HL-60 (cell line): ENCODE measurements at regions not wholly inside any gene's neighbourhood (a gene's known extent, or its start where the extent isn't known, plus 50 kb on each side); places are given as distances from the start of the nearest gene placed in this dataset.
"Not testable (repeated sequence)": the region's sequence is repeated elsewhere in the genome, so short reads cannot be mapped to it uniquely, and the experiment has no call there.

Experiments used
- DNase-seq, 2 experiments: peaks; one replicate each; pipeline ENCODE4 v3.0.0-alpha.2; 2010 to 2020; ENCODE audit warnings: low read depth in 1 of 2, low spot score in 1 of 2
- H3K27ac ChIP-seq: fragments of 250-450 bp; sonication (Bioruptor Pico); replicated peaks from 2 replicates; pipeline ENCODE4 v1.5.1; 2020; ENCODE audit warnings: mild to moderate bottlenecking, moderate library complexity
- H3K27me3 ChIP-seq: fragments of 250-450 bp; sonication (Bioruptor Pico); 2 replicates; pipeline ENCODE4 v1.5.1; 2021; ENCODE audit warnings: mild to moderate bottlenecking, moderate library complexity; ENCODE audit not compliant: insufficient read depth, poor library complexity, severe bottlenecking
- H3K4me3 ChIP-seq: replicated peaks from 2 replicates; pipeline ENCODE4 v1.5.1; 2011; ENCODE audit warnings: mild to moderate bottlenecking, control low read depth, low read length; ENCODE audit not compliant: insufficient read depth
- CTCF ChIP-seq: IDR thresholded peaks from one replicate; pipeline ENCODE4 v1.5.1; 2011; ENCODE audit warnings: low read length, control low read depth, inconsistent platforms; ENCODE audit not compliant: insufficient read depth
- GABPA ChIP-seq: IDR thresholded peaks from 2 replicates; pipeline ENCODE4 v1.6.1; 2012; ENCODE audit warnings: low read depth
- POLR2AphosphoS5 ChIP-seq: IDR thresholded peaks from 2 replicates; pipeline ENCODE4 v1.6.1; 2012; ENCODE audit warnings: low read depth
- REST ChIP-seq: IDR thresholded peaks from 2 replicates; pipeline ENCODE4 v1.6.1; 2012; ENCODE audit warnings: low read depth; ENCODE audit not compliant: insufficient replicate concordance
- SPI1 ChIP-seq: IDR thresholded peaks from 2 replicates; pipeline ENCODE4 v1.6.1; 2012; ENCODE audit warnings: low read depth, mild to moderate bottlenecking, borderline replicate concordance

GRCh38 chr12:67790660-67791059 lies 142.1 kb downstream of the DYRK2 start:
- Histone ChIP-seq H3K27me3 (peaks cover 3% of the 10 kb centered on the region), H3K4me3 (no peak overlapping the region), H3K27ac (no peak overlapping the region)
- no peak for TF ChIP-seq POLR2AphosphoS5
- TF ChIP-seq CTCF, result no peak
- TF ChIP-seq GABPA, result no peak
- TF ChIP-seq SPI1, result no peak
- TF ChIP-seq REST, result no peak
- DNase-seq, result no peak

GRCh38 chr12:67791362-67791761 lies 142.8 kb downstream of the DYRK2 start:
- DNase-seq, H3K27me3 ChIP-seq, H3K4me3 ChIP-seq, H3K27ac ChIP-seq: not testable (repeated sequence)

- Histone ChIP-seq H3K27me3 (peaks cover 3% of the 10 kb centered on the region), H3K27ac (no peak overlapping the region), H3K4me3 (no peak overlapping the region)
- TF ChIP-seq CTCF (no peak), GABPA (no peak), SPI1 (no peak), POLR2AphosphoS5 (no peak), REST (no peak)
- no peak for DNase-seq
Observed at GRCh38 chr12:67792185-67792584, 143.6 kb downstream of the DYRK2 start.

GRCh38 chr12:67794161-67794560 lies 145.6 kb downstream of the DYRK2 start:
- TF ChIP-seq POLR2AphosphoS5 (no peak), REST (no peak), GABPA (no peak), CTCF (no peak), SPI1 (no peak)
- DNase-seq, result no peak
- Histone ChIP-seq H3K4me3 (no peak overlapping the region), H3K27ac (no peak overlapping the region), H3K27me3 (peaks cover 3% of the 10 kb centered on the region)
